A673 (cell line): ENCODE measurements at regions not wholly inside any gene's neighbourhood (a gene's known extent, or its start where the extent isn't known, plus 50 kb on each side); places are given as distances from the start of the nearest gene placed in this dataset.

Experiments used
- BruUV-seq: library from RNA; stranded (reverse); fragments of 400-500 nt; replicated peaks from 2 replicates; lab custom pipeline; 2021; lab: Mats Ljungman, UMichigan
- CTCF ChIA-PET: fragments of 300-600 bp; sonication (Branson Sonifier 250); formaldehyde crosslinking; loops from one replicate; lab custom pipeline; 2022; ENCODE audit warnings: antibody characterized with exemption; lab: Charles Lee
- POLR2A ChIA-PET: fragments of 300-600 bp; sonication (Branson Sonifier 250); formaldehyde crosslinking; loops from one replicate; lab custom pipeline; 2022; ENCODE audit warnings: antibody characterized with exemption; ENCODE audit not compliant: low non-redundant PET; lab: Charles Lee
- DNase-seq: peaks from one replicate; pipeline ENCODE4 v3.0.0-alpha.2; 2015; ENCODE audit warnings: low spot score
- H3K27ac ChIP-seq: fragments of 200-600 bp; sonication (generic); 2 replicates; pipeline ENCODE4 v1.5.1; 2016; ENCODE audit warnings: mixed run types, low read depth, mild to moderate bottlenecking, mixed read lengths, antibody characterized with exemption, low read length; ENCODE audit not compliant: poor library complexity, severe bottlenecking
- H3K27me3 ChIP-seq: fragments of 200-600 bp; sonication (generic); replicated peaks from 2 replicates; pipeline ENCODE4 v1.6.1; 2017; ENCODE audit warnings: mixed run types, low read depth, mild to moderate bottlenecking, mixed read lengths, antibody characterized with exemption, low read length; ENCODE audit not compliant: insufficient read depth, poor library complexity
- H3K36me3 ChIP-seq: fragments of 200-600 bp; sonication (generic); 2 replicates; pipeline ENCODE4 v1.6.1; 2016; ENCODE audit warnings: mixed run types, mild to moderate bottlenecking, mixed read lengths, antibody characterized with exemption, low read length; ENCODE audit not compliant: insufficient read depth, poor library complexity, severe bottlenecking
- H3K4me1 ChIP-seq: fragments of 200-600 bp; sonication (generic); 2 replicates; pipeline ENCODE4 v1.6.1; 2017; ENCODE audit warnings: mixed run types, mild to moderate bottlenecking, mixed read lengths, antibody characterized with exemption, low read length; ENCODE audit not compliant: insufficient read depth, poor library complexity, severe bottlenecking
- H3K4me3 ChIP-seq: fragments of 200-600 bp; sonication (generic); 2 replicates; pipeline ENCODE4 v1.5.1; 2016; ENCODE audit warnings: low read depth, mixed run types, mild to moderate bottlenecking, mixed read lengths, low read length; ENCODE audit not compliant: poor library complexity, severe bottlenecking
- H3K9me3 ChIP-seq: fragments of 200-600 bp; sonication (generic); 2 replicates; pipeline ENCODE4 v1.6.1; 2016; ENCODE audit warnings: mixed run types, low read depth, mild to moderate bottlenecking, mixed read lengths, antibody characterized with exemption, low read length; ENCODE audit not compliant: poor library complexity, severe bottlenecking
- CTCF ChIP-seq: fragments of 300-800, 200-600 bp; sonication (generic); conservative IDR thresholded peaks from 2 replicates; pipeline ENCODE4 v1.5.1; 2017; ENCODE audit warnings: low read depth, mild to moderate bottlenecking, antibody characterized with exemption, low read length, moderate library complexity, mixed read lengths
- EZH2 ChIP-seq: fragments of 200-600 bp; sonication (generic); IDR thresholded peaks from 2 replicates; pipeline ENCODE4 v1.6.1; 2017; ENCODE audit warnings: borderline replicate concordance, low read depth, mild to moderate bottlenecking, mixed read lengths, antibody characterized with exemption, low read length; ENCODE audit not compliant: poor library complexity, severe bottlenecking
- intact Hi-C: fragments of 100-400 bp; cut with micrococcal nuclease; formaldehyde crosslinking; loops from one replicate; pipeline ENCODE4 v1.10.0; 2022; ENCODE audit not compliant: unreplicated experiment

GRCh38 chr11:116536416-116536815, 236.4 kb downstream of the BUD13 start:
- Histone ChIP-seq H3K9me3 (no peaks in the 10 kb centered on the region), H3K36me3 (no peaks in the 10 kb centered on the region), H3K27me3 (peaks cover 94% of the 10 kb centered on the region), H3K4me1 (no peaks in the 10 kb centered on the region), H3K27ac (no peak overlapping the region), H3K4me3 (no peak overlapping the region)
- ChIA-PET POLR2A (no interaction called here), CTCF (no interaction called here)
- DNase-seq, result no peak
- no peak for TF ChIP-seq CTCF
- TF ChIP-seq EZH2, result no peak
- BruUV-seq, result no TSS peak
- intact Hi-C loops, result no loop called here

GRCh38 chr11:116535994-116536393, 236.8 kb downstream of the BUD13 start:
- Histone ChIP-seq H3K27me3 (peaks cover 97% of the 10 kb centered on the region), H3K4me1 (no peaks in the 10 kb centered on the region), H3K4me3 (no peak overlapping the region), H3K9me3 (peaks cover under 1% of the 10 kb centered on the region), H3K36me3 (no peaks in the 10 kb centered on the region), H3K27ac (no peak overlapping the region)
- no peak for DNase-seq
- no peak for TF ChIP-seq CTCF
- TF ChIP-seq EZH2, result no peak
- no TSS peak for BruUV-seq
- CTCF ChIA-PET, result no interaction called here
- intact Hi-C loops, result no loop called here
- POLR2A ChIA-PET, result no interaction called here

DNA sequence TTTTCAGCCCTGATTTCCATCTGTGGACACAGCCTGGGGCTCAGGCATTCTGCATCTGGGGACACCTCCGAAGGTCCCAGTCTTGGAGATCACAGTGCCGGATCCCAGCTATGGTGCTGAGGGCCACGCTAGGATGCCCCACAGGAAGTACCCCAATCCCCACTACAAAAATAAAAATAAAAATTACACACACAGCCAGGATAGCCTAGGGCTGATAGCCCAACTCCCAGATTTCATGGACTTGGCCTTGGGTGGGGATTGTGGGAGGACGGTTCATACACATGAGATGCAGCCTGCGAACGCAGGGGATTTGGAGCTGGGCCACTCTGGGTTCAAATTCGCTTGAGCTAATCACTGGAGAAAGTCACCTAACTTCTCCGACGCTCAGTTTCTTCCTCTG, 237.7 kb downstream of the BUD13 start:
- DNase-seq, result no peak
- H3K27me3 ChIP-seq, result peaks cover 99% of the 10 kb centered on the region
- H3K36me3 ChIP-seq, result no peaks in the 10 kb centered on the region
- ChIA-PET POLR2A (no interaction called here), CTCF (no interaction called here)
- no peak overlapping the region for H3K27ac ChIP-seq
- intact Hi-C loops, result no loop called here
- no peak for TF ChIP-seq CTCF
- no peak for TF ChIP-seq EZH2
- BruUV-seq, result no TSS peak
- no peak overlapping the region for H3K4me3 ChIP-seq
- H3K9me3 ChIP-seq, result peaks cover 6% of the 10 kb centered on the region
- no peaks in the 10 kb centered on the region for H3K4me1 ChIP-seq
